ENCODE measurements at regions not wholly inside any gene's neighbourhood (a gene's known extent, or its start where the extent isn't known, plus 50 kb on each side); places are given as distances from the start of the nearest gene placed in this dataset.

GRCh38 chr2:5911718-5912117 is 219.5 kb downstream of the SOX11 start:
- ATAC-seq (ENCODE audit: insufficient read depth, low read depth) = no peak
- Histone ChIP-seq H3K4me2 (ENCODE audit: insufficient read depth, low read length) (no peak overlapping the region), H3K27me3 (ENCODE audit: insufficient read depth, low read length, poor library complexity) (no peaks in the 10 kb centered on the region)

GRCh38 chr2:5913711-5914395 is 221.7 kb downstream of the SOX11 start:
- Histone ChIP-seq H3K4me1 (ENCODE audit: insufficient read depth, low read length) (no peaks in the 10 kb centered on the region), H3K79me2 (ENCODE audit: insufficient read depth, low read length) (no peaks in the 10 kb centered on the region), H3K9me3 (ENCODE audit: insufficient read depth, low read length, severe bottlenecking) (peaks cover 5% of the 10 kb centered on the region), H3K4me2 (ENCODE audit: insufficient read depth, low read length) (no peak overlapping the region), H3K36me3 (ENCODE audit: insufficient read depth, low read length) (no peaks in the 10 kb centered on the region), H3K4me3 (ENCODE audit: low read depth in 1 of 2, low read length in 2 of 2) (no peak overlapping the region), H4K20me1 (ENCODE audit: insufficient read depth, low read length) (no peaks in the 10 kb centered on the region), H2AFZ (ENCODE audit: low read depth, low read length) (no peak overlapping the region), H3K9ac (ENCODE audit: low read depth, low read length) (no peak overlapping the region), H3K27ac (ENCODE audit: low read length) (no peak overlapping the region), H3K27me3 (ENCODE audit: insufficient read depth, low read length, poor library complexity) (no peaks in the 10 kb centered on the region)
- DNase-seq (no peak), ATAC-seq (ENCODE audit: insufficient read depth, low read depth) (no peak)
- TF ChIP-seq CTCF (IDR thresholded peaks at IDR 0.05; ENCODE audit: borderline replicate concordance, extremely low read depth, low read length, poor library complexity, severe bottlenecking) = no peak
- no peak for TF ChIP-seq EZH2 (IDR thresholded peaks at IDR 0.05; ENCODE audit: borderline replicate concordance, low read depth, low read length, severe bottlenecking)

More at GRCh38 chr2:5911718-5912117, 219.5 kb downstream of the SOX11 start:
- Histone ChIP-seq H3K9ac (ENCODE audit: low read depth, low read length) (no peak overlapping the region), H2AFZ (ENCODE audit: low read depth, low read length) (no peak overlapping the region), H3K4me3 (ENCODE audit: low read depth in 1 of 2, low read length in 2 of 2) (no peak overlapping the region), H3K27ac (ENCODE audit: low read length) (no peak overlapping the region), H3K4me1 (ENCODE audit: insufficient read depth, low read length) (no peaks in the 10 kb centered on the region), H3K36me3 (ENCODE audit: insufficient read depth, low read length) (no peaks in the 10 kb centered on the region), H3K9me3 (ENCODE audit: insufficient read depth, low read length, severe bottlenecking) (no peaks in the 10 kb centered on the region), H4K20me1 (ENCODE audit: insufficient read depth, low read length) (no peaks in the 10 kb centered on the region), H3K79me2 (ENCODE audit: insufficient read depth, low read length) (no peaks in the 10 kb centered on the region)
- no peak for DNase-seq
- TF ChIP-seq CTCF (IDR thresholded peaks at IDR 0.05; ENCODE audit: borderline replicate concordance, extremely low read depth, low read length, poor library complexity, severe bottlenecking) = no peak
- TF ChIP-seq EZH2 (IDR thresholded peaks at IDR 0.05; ENCODE audit: borderline replicate concordance, low read depth, low read length, severe bottlenecking) = no peak

GRCh38 chr2:5914811-5915611 is 222.8 kb downstream of the SOX11 start:
- no peak for DNase-seq
- Histone ChIP-seq H3K9me3 (ENCODE audit: insufficient read depth, low read length, severe bottlenecking) (peaks cover 5% of the 10 kb centered on the region), H3K9ac (ENCODE audit: low read depth, low read length) (no peak overlapping the region), H3K27ac (ENCODE audit: low read length) (no peak overlapping the region), H3K36me3 (ENCODE audit: insufficient read depth, low read length) (no peaks in the 10 kb centered on the region), H3K79me2 (ENCODE audit: insufficient read depth, low read length) (no peaks in the 10 kb centered on the region), H3K4me2 (ENCODE audit: insufficient read depth, low read length) (no peak overlapping the region), H4K20me1 (ENCODE audit: insufficient read depth, low read length) (no peaks in the 10 kb centered on the region), H3K4me3 (ENCODE audit: low read depth in 1 of 2, low read length in 2 of 2) (no peak overlapping the region), H3K4me1 (ENCODE audit: insufficient read depth, low read length) (no peaks in the 10 kb centered on the region), H2AFZ (ENCODE audit: low read depth, low read length) (no peak overlapping the region), H3K27me3 (ENCODE audit: insufficient read depth, low read length, poor library complexity) (no peaks in the 10 kb centered on the region)
- no peak for TF ChIP-seq EZH2 (IDR thresholded peaks at IDR 0.05; ENCODE audit: borderline replicate concordance, low read depth, low read length, severe bottlenecking)
- TF ChIP-seq CTCF (IDR thresholded peaks at IDR 0.05; ENCODE audit: borderline replicate concordance, extremely low read depth, low read length, poor library complexity, severe bottlenecking) = no peak
- ATAC-seq (ENCODE audit: insufficient read depth, low read depth) = no peak
